ENCODE measurements at regions not wholly inside any gene's neighbourhood (a gene's known extent, or its start where the extent isn't known, plus 50 kb on each side); places are given as distances from the start of the nearest gene placed in this dataset.
"Not testable (repeated sequence)": the region's sequence is repeated elsewhere in the genome, so short reads cannot be mapped to it uniquely, and the experiment has no call there.

- DNase-seq (ENCODE audit: low read depth in 4 of 4, low spot score in 1 of 4), result no peak
Observed at GRCh38 chr10:101280511-101280910, 51.2 kb upstream of the LBX1 start.

DNA sequence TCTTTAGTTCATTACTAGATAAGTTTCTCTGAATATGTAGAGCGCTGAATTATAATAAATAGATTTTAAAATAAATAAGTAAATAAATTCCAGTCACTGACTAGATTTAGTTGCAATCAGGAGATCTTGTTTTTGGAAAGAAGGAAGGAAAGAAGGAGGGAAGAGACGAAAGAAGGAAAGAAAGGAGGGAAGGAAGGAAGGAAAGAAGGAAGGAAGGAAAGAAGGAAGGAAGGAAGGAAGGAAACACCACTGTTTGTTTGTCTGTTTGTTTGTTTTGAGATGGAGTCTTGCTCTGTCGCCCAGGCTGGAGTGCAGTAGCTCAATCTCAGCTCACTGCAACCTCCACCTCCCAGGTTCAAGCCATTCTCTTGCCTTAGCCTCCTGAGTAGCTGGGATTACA is 51.7 kb upstream of the LBX1 start:
- not testable (repeated sequence) for DNase-seq (ENCODE audit: low read depth in 4 of 4, low spot score in 1 of 4)

DNA sequence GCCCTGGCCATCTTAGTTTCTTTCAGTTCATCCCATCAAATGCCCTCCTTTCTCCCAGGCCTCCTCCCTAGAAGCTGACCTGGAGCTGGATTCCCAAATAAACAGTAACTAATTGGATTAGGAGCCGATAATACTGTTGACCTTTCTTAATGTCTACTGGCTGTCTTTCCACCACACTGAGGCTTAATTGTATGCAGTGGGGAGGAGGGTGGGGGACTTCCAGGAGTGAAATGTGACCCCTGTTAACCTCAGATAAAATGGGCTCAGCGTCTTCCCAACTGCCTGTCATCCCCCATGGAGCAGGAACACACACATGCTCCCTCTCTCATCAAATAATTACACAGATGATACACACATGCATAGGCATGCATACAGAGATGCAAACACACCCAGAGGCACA is 53.7 kb upstream of the LBX1 start:
- DNase-seq (ENCODE audit: low read depth in 4 of 4, low spot score in 1 of 4), result no peak

DNA sequence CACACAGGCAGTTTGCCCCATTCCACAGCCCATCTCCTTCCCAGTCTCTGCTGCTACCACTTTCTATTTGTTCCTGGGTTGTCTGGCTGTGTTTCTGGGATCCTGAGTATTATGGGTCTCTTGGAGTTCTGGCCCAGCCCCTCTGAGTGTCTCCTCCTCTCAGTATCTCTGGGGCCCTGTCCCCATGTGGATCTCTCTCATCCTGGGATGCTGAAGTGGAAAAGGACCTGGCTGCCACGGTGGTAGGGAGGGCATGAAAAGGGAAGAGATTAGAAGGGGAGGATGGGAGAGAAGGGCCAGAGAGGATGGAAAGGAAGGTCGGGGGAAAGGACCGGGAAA is 54.5 kb upstream of the LBX1 start:
- no peak for DNase-seq (ENCODE audit: low read depth in 4 of 4, low spot score in 1 of 4)

- DNase-seq (ENCODE audit: low read depth in 4 of 4, low spot score in 1 of 4), result no peak
Observed at GRCh38 chr10:101284101-101284743, 55.0 kb upstream of the LBX1 start.

DNA sequence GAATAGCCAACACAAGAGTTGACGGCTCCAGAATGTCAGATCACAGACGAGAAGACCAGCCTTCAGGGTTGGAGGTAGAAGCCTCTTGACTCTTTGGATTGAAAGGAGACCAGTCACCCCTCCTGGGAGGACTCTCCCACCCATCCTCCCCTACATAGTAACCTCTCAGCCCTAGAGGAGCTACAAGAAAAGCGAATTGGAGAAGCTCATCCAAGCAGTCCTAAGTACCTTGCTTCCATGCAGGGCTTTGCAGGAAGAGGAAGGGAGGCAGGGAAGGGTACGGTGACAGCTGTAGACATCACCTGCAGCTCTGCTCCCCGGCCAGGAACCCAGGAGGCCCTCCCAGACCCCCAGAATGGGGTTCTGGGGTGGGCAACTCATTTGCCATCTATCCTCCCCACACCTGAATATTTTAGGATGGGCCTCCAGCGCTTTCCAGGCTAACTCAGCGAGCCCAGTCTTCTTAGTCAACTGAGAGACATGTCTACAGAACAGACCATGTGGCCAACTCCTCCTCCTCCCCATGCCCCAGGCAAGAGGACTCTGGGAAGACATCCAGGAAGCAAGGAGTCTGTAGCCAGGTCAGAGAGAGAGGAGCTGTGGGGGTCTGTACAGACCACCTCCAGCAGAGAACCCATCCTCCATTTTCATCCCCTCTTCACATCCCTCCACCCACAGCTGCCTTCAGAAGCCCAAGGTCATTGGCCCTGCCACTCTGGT is 55.6 kb upstream of the LBX1 start:
- no peak for DNase-seq (ENCODE audit: low read depth in 4 of 4, low spot score in 1 of 4)

GRCh38 chr10:101285519-101286070 is 56.3 kb upstream of the LBX1 start:
- DNase-seq (ENCODE audit: low read depth in 4 of 4, low spot score in 1 of 4), result no peak

GRCh38 chr10:101286248-101287046 is 57.2 kb upstream of the LBX1 start:
- no peak for DNase-seq (ENCODE audit: low read depth in 4 of 4, low spot score in 1 of 4)

DNA sequence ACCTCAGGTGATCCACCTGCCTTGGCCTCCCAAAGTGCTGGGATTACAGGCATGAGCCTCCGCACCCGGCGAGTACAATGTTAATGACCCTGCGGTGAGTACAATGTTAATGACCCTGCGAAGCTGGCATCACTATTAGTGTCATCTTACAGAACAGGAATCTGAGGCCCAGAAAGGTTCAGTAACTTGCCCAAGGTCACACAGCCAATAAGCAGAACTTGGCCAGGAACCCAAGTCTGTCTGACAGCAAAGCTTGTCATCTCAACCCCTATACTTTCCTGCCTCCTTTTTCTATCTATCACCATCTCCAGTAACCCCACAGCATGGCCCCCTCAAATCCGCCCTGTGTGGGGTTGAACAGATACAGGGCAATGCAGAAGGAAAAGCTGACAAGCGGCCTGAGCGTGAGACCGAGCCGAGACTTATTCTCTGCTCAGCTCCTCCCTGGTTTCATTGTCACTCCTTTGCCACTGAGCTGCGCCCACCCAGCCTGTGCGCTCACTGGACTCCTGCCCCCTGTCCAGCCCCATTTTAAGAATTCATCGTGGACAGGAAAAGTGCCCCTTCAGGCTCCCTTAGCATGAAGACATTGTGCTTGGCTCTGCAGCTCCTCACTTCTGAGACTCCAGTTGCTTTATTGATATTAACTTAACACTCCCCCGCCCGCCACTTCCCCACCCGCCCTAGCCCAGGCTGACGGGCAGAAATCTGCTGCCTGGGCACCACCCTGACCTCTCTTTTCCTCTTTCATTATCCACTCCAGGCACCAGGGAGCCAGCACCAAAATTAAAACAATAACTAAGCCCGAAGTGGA is 58.1 kb upstream of the LBX1 start:
- DNase-seq (ENCODE audit: low read depth in 4 of 4, low spot score in 1 of 4), result no peak

GRCh38 chr10:101287997-101288635 is 58.9 kb upstream of the LBX1 start:
- no peak for DNase-seq (ENCODE audit: low read depth in 4 of 4, low spot score in 1 of 4)

GRCh38 chr10:101289541-101289940 is 60.3 kb upstream of the LBX1 start:
- no peak for DNase-seq (ENCODE audit: low read depth in 4 of 4, low spot score in 1 of 4)

DNA sequence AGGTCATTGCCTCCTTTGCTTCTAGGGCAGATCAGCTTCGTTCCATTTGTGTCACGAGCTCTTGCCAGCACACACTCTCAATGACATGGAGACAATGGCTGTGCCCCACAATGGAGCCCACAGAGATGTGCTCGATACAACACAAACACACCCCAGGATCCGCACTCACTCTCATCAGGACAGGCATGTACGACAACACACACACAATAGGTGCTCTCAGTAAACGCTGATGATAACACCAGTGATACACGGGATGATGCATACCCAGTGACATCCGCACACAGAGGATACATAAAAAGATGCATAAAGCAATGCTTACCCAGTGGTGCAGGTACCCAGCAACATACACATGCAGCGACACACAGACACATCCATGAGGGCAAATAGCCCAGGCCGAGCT is 61.2 kb upstream of the LBX1 start:
- DNase-seq (ENCODE audit: low read depth in 4 of 4, low spot score in 1 of 4), result no peak

DNA sequence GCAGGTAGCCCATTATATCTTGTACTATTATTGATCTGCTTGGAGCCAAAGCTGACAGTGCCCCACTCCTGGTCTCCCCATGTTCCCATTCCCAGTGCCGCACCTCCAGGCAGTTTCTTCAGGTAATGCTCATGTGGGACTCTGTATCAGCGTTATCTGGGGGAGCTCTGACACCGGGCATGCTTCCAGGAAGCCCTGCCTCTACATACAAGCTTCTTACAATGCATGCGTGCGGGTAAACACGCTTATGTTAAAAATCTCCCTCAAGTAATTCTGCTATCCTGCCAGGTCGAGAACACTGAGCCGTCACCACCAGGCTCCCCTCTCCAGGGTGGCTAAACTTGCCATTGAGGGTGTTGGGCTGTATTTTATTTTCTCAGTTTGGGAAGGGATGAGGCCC is 61.6 kb upstream of the LBX1 start:
- no peak for DNase-seq (ENCODE audit: low read depth in 4 of 4, low spot score in 1 of 4)

GRCh38 chr10:101291331-101292193 is 62.3 kb upstream of the LBX1 start:
- peak in 3 of 4 experiments; percentile 18 to 34 (median 25) for DNase-seq (ENCODE audit: low read depth in 4 of 4, low spot score in 1 of 4)

GRCh38 chr10:101292194-101293006 is 61.6 kb upstream of the BTRC start:
- no peak for DNase-seq (ENCODE audit: low read depth in 4 of 4, low spot score in 1 of 4)

DNA sequence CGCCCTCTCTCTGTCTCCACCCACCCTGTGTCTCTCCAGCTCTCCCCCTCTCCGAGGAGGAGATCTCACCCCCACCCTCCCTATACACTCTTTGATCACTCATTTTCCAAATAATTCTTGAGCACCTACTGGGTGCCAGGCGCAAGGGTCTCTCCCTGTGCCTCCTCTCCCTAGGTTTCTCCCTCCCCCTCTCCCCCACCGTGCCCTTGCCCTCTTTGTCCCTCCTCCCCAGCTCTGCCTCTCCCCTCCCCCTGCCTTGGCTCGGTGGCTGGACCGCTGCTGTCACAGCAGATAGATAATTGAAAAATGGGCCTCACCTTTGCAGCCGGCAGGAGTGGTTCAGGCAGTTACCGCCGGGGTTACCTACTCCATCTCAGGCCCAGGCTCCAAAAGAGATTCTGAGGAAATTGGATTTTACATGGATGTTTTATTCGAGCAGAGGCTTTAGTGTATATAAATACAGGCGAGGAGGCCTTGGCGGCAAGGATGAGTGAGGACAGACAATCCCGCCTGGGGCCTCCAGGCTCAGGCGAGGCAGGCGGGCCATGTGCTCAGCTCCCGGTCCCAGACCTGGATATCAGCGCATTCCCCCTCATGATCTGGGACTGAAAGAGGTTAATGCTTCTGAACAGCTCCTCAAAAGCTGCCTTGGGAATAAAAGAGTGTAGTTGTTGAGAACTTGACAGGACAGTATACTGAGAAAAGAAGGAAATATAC is 60.8 kb upstream of the BTRC start:
- DNase-seq (ENCODE audit: low read depth in 4 of 4, low spot score in 1 of 4), result no peak

DNA sequence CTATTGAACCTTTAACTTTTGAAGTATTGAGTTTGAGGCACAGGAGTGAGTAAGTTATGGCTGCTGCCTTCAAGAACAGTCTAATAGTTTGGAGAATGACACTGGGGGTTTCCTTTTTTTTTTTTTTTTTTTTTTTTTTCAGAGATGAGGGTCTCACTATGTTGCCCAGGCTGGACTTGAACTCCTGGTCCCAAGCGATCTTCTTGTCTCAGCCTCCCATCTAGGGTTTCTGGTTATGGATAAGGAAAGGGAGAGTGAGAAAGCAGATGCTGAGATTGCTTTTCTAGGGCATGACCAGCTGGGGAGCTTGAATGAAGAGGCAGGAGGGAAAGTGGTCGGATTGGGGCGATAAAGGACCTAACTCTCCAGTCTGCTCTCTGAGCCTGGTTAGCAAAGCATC is 59.9 kb upstream of the BTRC start:
- DNase-seq (ENCODE audit: low read depth in 4 of 4, low spot score in 1 of 4), result no peak

DNA sequence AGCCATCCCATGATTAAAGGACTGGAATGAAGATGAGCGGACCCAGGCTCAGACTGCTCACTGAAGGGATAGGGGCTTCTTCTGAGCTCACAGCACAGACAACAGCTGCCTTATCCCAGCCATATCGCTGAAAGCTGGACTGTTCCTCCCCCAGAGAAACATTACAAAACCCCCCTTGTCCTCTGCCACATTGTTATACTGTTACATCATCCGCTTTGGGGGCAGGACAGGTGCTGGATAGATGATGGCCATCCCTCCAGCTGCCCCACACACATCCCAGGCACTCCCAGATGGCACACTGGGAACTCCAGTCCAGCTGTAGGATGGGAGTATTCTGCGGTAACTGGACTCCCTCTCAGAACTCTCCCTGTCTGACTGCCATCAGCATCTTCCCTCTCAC is 58.7 kb upstream of the BTRC start:
- no peak for DNase-seq (ENCODE audit: low read depth in 4 of 4, low spot score in 1 of 4)
